Thyroid gland (tissue), 4 donors: ENCODE measurements at regions not wholly inside any gene's neighbourhood (a gene's known extent, or its start where the extent isn't known, plus 50 kb on each side); places are given as distances from the start of the nearest gene placed in this dataset.
"Not testable (repeated sequence)": the region's sequence is repeated elsewhere in the genome, so short reads cannot be mapped to it uniquely, and the experiment has no call there.

Source experiments
- CTCF ChIP-seq, 6 experiments: fragments of 200-600 bp in 3 of 6; fragments of 450-650 bp in 3 of 6; sonication (generic) in 3 of 6; IDR thresholded peaks; one replicate each; pipeline ENCODE4 v1.5.1; 2016 to 2019; ENCODE audit warnings: antibody characterized with exemption in 6 of 6, mild to moderate bottlenecking in 2 of 6, inconsistent platforms in 1 of 6, moderate library complexity in 1 of 6
- POLR2A ChIP-seq, 2 donors: fragments of 450-650 bp; IDR thresholded peaks; one replicate each; pipeline ENCODE4 v1.6.1; 2017; ENCODE audit warnings: antibody characterized with exemption in 2 of 2, mild to moderate bottlenecking in 2 of 2, moderate library complexity in 1 of 2

- TF ChIP-seq CTCF, POLR2A (IDR thresholded peaks at IDR 0.05): not testable (repeated sequence)
These were observed 69.9 kb downstream of the ARHGAP11B start for GRCh38 chr15:30695811-30696210.
